GM12864 (cell line): ENCODE measurements at regions not wholly inside any gene's neighbourhood (a gene's known extent, or its start where the extent isn't known, plus 50 kb on each side); places are given as distances from the start of the nearest gene placed in this dataset.

ENCODE experiments used
- DNase-seq: peaks from one replicate; pipeline ENCODE4 v3.0.0-alpha.2; 2011; ENCODE audit warnings: low read depth
- H3K4me3 ChIP-seq: 2 replicates; pipeline ENCODE4 v1.5.1; 2011; ENCODE audit warnings: mild to moderate bottlenecking, low read depth, low read length, control low read depth
- CTCF ChIP-seq: IDR thresholded peaks from 2 replicates; pipeline ENCODE4 v1.5.1; 2011; ENCODE audit warnings: low read depth, mild to moderate bottlenecking, moderate library complexity, low read length, control low read depth, inconsistent platforms; ENCODE audit errors: missing control alignments

- no peak for DNase-seq
- no peak for TF ChIP-seq CTCF
- H3K4me3 ChIP-seq = no peak overlapping the region
Measured at GRCh38 chr5:17355586-17356346, 138.3 kb downstream of the BASP1 start.

- DNase-seq = no peak
- no peak overlapping the region for H3K4me3 ChIP-seq
- no peak for TF ChIP-seq CTCF
Measured at GRCh38 chr5:17356551-17356950, 139.1 kb downstream of the BASP1 start.

GRCh38 chr5:17357504-17357903 is 140.1 kb downstream of the BASP1 start:
- no peak for DNase-seq
- TF ChIP-seq CTCF = no peak
- no peak overlapping the region for H3K4me3 ChIP-seq

GRCh38 chr5:17358031-17358430 is 140.0 kb upstream of the TAF11L2 start:
- H3K4me3 ChIP-seq = no peak overlapping the region
- DNase-seq = no peak
- TF ChIP-seq CTCF = no peak

- DNase-seq = no peak
- TF ChIP-seq CTCF = no peak
- no peak overlapping the region for H3K4me3 ChIP-seq
Measured at GRCh38 chr5:17359451-17360011, 138.5 kb upstream of the TAF11L2 start.

GRCh38 chr5:17360879-17361278 is 137.2 kb upstream of the TAF11L2 start:
- no peak for TF ChIP-seq CTCF

GRCh38 chr5:17361331-17361730 is 136.7 kb upstream of the TAF11L2 start:
- no peak for TF ChIP-seq CTCF
- H3K4me3 ChIP-seq = no peak overlapping the region
- no peak for DNase-seq

More at GRCh38 chr5:17360879-17361278, 137.2 kb upstream of the TAF11L2 start:
- H3K4me3 ChIP-seq = no peak overlapping the region
- no peak for DNase-seq
